OCI-LY7 (cell line): ENCODE measurements at regions not wholly inside any gene's neighbourhood (a gene's known extent, or its start where the extent isn't known, plus 50 kb on each side); places are given as distances from the start of the nearest gene placed in this dataset.
"Not testable (repeated sequence)": the region's sequence is repeated elsewhere in the genome, so short reads cannot be mapped to it uniquely, and the experiment has no call there.

ENCODE experiments used
- BruUV-seq: library from RNA; stranded (reverse); fragments of 400-500 nt; replicated peaks from 2 replicates; lab custom pipeline; 2021; lab: Mats Ljungman, UMichigan
- CTCF ChIA-PET: fragments of 300-600 bp; sonication (Branson Sonifier 250); formaldehyde crosslinking; loops from one replicate; lab custom pipeline; 2022; ENCODE audit warnings: antibody characterized with exemption; ENCODE audit not compliant: unreplicated experiment; lab: Charles Lee
- POLR2A ChIA-PET: fragments of 300-600 bp; sonication (Branson Sonifier 250); formaldehyde crosslinking; loops from one replicate; lab custom pipeline; 2022; ENCODE audit warnings: antibody characterized with exemption; lab: Charles Lee
- DNase-seq: peaks from one replicate; pipeline ENCODE4 v3.0.0-alpha.2; 2015; ENCODE audit warnings: low spot score
- H2AFZ ChIP-seq: fragments of 200-600 bp; sonication (generic), shearing (Covaris generic); 2 replicates; pipeline ENCODE4 v1.6.1; 2014; ENCODE audit warnings: mild to moderate bottlenecking, antibody characterized with exemption, low read length, moderate library complexity
- H3K27ac ChIP-seq: fragments of 200-600 bp; sonication (generic); 2 replicates; pipeline ENCODE4 v1.5.1; 2014; ENCODE audit warnings: mixed run types, low read depth, mild to moderate bottlenecking, moderate library complexity, low read length, inconsistent platforms; ENCODE audit not compliant: poor library complexity, severe bottlenecking
- H3K36me3 ChIP-seq: fragments of 200-600 bp; sonication (generic); 2 replicates; pipeline ENCODE4 v1.6.1; 2014; ENCODE audit warnings: mild to moderate bottlenecking, antibody characterized with exemption, low read length, moderate library complexity, mixed read lengths; ENCODE audit not compliant: insufficient read depth
- H3K4me1 ChIP-seq: fragments of 200-600 bp; sonication (generic); 2 replicates; pipeline ENCODE4 v1.5.1; 2014; ENCODE audit warnings: mild to moderate bottlenecking, low read length; ENCODE audit not compliant: insufficient read depth, poor library complexity, severe bottlenecking
- H3K4me2 ChIP-seq: fragments of 200-600 bp; sonication (generic); 2 replicates; pipeline ENCODE4 v1.6.1; 2014; ENCODE audit warnings: mild to moderate bottlenecking, low read length
- H3K4me3 ChIP-seq: fragments of 200-600 bp; sonication (generic); 2 replicates; pipeline ENCODE4 v1.5.1; 2014; ENCODE audit warnings: mild to moderate bottlenecking, low read depth, low read length; ENCODE audit not compliant: poor library complexity, severe bottlenecking
- H3K79me2 ChIP-seq: fragments of 200-600 bp; sonication (generic); 2 replicates; pipeline ENCODE4 v1.6.1; 2016; ENCODE audit warnings: low read depth, mild to moderate bottlenecking, low read length, moderate library complexity, mixed read lengths; ENCODE audit not compliant: insufficient read depth
- H3K9me2 ChIP-seq: fragments of 200-600 bp; sonication (generic); 2 replicates; pipeline ENCODE4 v1.6.1; 2016; ENCODE audit warnings: mild to moderate bottlenecking, low read length, mixed read lengths; ENCODE audit not compliant: insufficient read depth
- H3K9me3 ChIP-seq: fragments of 200-600 bp; sonication (generic); 2 replicates; pipeline ENCODE4 v1.6.1; 2014; ENCODE audit warnings: mild to moderate bottlenecking, mixed run types, low read length, mixed read lengths
- H4K20me1 ChIP-seq: fragments of 200-600 bp; sonication (generic); 2 replicates; pipeline ENCODE4 v1.6.1; 2014; ENCODE audit warnings: mild to moderate bottlenecking, antibody characterized with exemption, low read length, moderate library complexity, mixed read lengths; ENCODE audit not compliant: insufficient read depth
- EZH2phosphoT487 ChIP-seq: fragments of 200-600 bp; sonication (generic); IDR thresholded peaks from 2 replicates; pipeline ENCODE4 v1.6.1; 2018; ENCODE audit warnings: low read depth, borderline replicate concordance, mild to moderate bottlenecking, mixed run types, antibody characterized with exemption, low read length, moderate library complexity, mixed read lengths
- intact Hi-C: fragments of 100-400 bp; cut with micrococcal nuclease; formaldehyde crosslinking; loops from one replicate; pipeline ENCODE4 v1.10.0; 2022; ENCODE audit not compliant: unreplicated experiment
- TF ChIP-seq, protein P1 (sequence below): fragments of 200-600 bp; sonication (generic); conservative IDR thresholded peaks from 2 replicates; pipeline ENCODE4 v1.5.1; 2014; ENCODE audit warnings: mild to moderate bottlenecking, antibody characterized with exemption, low read length, moderate library complexity, mixed read lengths

DNA sequence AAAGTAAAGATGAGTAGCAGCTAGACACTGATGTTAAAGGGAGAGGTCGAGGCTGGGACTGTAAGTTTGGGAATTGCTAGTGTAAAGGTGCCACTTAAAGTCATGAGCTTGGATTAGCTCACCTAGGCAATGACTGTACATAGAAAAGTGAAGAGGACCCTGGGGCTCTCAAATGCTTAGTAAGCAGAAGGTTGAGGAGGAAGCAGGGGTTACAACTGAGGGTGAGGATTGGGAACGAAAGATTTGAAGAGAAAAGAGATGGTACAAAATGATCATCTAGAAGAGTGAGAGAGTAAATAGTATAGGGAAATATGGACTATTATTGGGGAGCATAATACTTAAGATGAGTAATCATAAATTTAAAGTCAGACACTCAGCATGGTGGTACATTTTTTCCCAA, 63.1 kb upstream of the TNFSF4 start:
- H3K9me3 ChIP-seq, result no peaks in the 10 kb centered on the region
- H3K36me3 ChIP-seq, result no peaks in the 10 kb centered on the region
- TF ChIP-seq, protein P1, sequence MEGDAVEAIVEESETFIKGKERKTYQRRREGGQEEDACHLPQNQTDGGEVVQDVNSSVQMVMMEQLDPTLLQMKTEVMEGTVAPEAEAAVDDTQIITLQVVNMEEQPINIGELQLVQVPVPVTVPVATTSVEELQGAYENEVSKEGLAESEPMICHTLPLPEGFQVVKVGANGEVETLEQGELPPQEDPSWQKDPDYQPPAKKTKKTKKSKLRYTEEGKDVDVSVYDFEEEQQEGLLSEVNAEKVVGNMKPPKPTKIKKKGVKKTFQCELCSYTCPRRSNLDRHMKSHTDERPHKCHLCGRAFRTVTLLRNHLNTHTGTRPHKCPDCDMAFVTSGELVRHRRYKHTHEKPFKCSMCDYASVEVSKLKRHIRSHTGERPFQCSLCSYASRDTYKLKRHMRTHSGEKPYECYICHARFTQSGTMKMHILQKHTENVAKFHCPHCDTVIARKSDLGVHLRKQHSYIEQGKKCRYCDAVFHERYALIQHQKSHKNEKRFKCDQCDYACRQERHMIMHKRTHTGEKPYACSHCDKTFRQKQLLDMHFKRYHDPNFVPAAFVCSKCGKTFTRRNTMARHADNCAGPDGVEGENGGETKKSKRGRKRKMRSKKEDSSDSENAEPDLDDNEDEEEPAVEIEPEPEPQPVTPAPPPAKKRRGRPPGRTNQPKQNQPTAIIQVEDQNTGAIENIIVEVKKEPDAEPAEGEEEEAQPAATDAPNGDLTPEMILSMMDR, result no peak
- no peak for TF ChIP-seq EZH2phosphoT487
- no peak overlapping the region for H3K4me3 ChIP-seq
- no peaks in the 10 kb centered on the region for H3K9me2 ChIP-seq
- H3K27ac ChIP-seq, result no peak overlapping the region
- H3K79me2 ChIP-seq, result no peaks in the 10 kb centered on the region
- no peaks in the 10 kb centered on the region for H4K20me1 ChIP-seq
- POLR2A ChIA-PET, result interaction anchor here (1.1 kb wide), 1 partner anchor 18 kb away, joined by 3 read pairs; no protein-coding TSS in a partner anchor
- BruUV-seq, result no TSS peak
- no peak overlapping the region for H2AFZ ChIP-seq
- H3K4me2 ChIP-seq, result no peak overlapping the region
- peaks cover 29% of the 10 kb centered on the region for H3K4me1 ChIP-seq
- CTCF ChIA-PET, result no interaction called here
- intact Hi-C loops, result no loop called here
- DNase-seq, result no peak

DNA sequence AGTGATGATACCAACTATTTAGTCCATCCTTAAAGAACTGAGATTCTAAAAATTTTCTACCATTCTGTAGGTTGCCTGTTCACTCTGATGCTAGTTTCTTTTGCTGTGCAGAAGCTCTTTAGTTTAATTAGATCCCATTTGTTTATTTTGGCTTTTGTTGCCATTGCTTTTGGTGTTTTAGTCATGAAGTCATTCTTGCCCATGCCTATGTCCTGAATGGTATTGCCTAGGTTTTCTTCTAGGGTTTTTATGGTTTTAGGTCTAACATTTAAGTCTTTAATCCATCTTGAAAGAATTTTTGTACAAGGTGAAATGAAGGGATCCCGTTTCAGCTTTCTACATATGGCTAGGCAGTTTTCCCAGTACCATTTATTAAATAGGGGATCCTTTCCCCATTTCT, 63.9 kb upstream of the TNFSF4 start:
- intact Hi-C loops, BruUV-seq, DNase-seq, H3K27ac ChIP-seq, CTCF ChIA-PET, H3K36me3 ChIP-seq, H2AFZ ChIP-seq, H3K4me3 ChIP-seq, H3K9me2 ChIP-seq, H3K79me2 ChIP-seq, H3K9me3 ChIP-seq, H3K4me2 ChIP-seq, H4K20me1 ChIP-seq: not testable (repeated sequence)
- peaks cover 26% of the 10 kb centered on the region for H3K4me1 ChIP-seq
- POLR2A ChIA-PET, result interaction anchor here (1.1 kb wide), 1 partner anchor 18 kb away, joined by 3 read pairs; no protein-coding TSS in a partner anchor

DNA sequence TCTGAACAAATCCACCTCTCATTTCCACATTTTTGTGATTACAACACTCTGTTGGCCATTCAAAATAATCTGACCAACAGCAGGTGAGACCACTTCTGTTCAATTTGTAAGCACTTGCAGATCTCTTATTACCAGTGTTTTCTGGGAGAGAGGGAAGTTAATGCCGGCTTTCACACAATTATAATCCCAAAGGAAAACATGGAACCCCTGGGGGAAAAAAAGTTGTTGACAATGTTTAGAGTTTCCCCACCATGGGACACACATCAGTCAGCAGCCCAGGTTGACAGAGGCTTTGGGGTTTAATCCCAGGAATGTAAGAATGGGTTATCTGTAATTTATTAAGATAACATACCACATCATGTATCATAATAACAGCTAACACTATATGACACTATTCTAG, 68.4 kb upstream of the TNFSF4 start:
- Histone ChIP-seq H4K20me1 (no peaks in the 10 kb centered on the region), H3K27ac (no peak overlapping the region), H3K9me2 (no peaks in the 10 kb centered on the region), H3K4me2 (no peak overlapping the region), H3K9me3 (no peaks in the 10 kb centered on the region), H3K4me3 (no peak overlapping the region), H3K36me3 (no peaks in the 10 kb centered on the region), H2AFZ (no peak overlapping the region), H3K4me1 (peaks cover 18% of the 10 kb centered on the region), H3K79me2 (no peaks in the 10 kb centered on the region)
- no TSS peak for BruUV-seq
- intact Hi-C loops, result no loop called here
- ChIA-PET CTCF (no interaction called here), POLR2A (interaction anchor here (0.6 to 1.0 kb wide), 2 partner anchors 100 to 421 kb away, joined by 3 read pairs; no protein-coding TSS in a partner anchor)
- no peak for DNase-seq
- TF ChIP-seq, protein P1, result no peak
- no peak for TF ChIP-seq EZH2phosphoT487
